ENCODE measurements at regions not wholly inside any gene's neighbourhood (a gene's known extent, or its start where the extent isn't known, plus 50 kb on each side); places are given as distances from the start of the nearest gene placed in this dataset.

DNA sequence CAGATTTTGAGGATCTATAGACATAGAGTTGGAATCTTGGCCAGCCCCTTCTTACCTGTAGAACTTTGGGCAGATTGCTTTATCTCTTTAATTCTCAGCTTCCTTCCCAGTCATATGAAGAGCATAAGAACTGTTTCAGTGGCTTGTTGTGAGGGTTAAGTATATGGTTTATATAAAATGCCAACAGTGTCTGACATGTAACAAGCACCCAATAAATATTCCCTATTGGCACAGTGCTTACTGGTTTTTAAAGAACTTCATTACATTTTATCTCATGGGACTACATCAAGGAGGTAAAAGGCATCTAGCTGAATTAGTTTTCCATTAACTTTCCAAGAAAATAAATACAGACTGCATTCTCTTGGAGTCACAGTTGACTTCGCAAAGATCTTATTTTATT, 106.7 kb upstream of the LIMCH1 start:
- TF ChIP-seq, protein P1, sequence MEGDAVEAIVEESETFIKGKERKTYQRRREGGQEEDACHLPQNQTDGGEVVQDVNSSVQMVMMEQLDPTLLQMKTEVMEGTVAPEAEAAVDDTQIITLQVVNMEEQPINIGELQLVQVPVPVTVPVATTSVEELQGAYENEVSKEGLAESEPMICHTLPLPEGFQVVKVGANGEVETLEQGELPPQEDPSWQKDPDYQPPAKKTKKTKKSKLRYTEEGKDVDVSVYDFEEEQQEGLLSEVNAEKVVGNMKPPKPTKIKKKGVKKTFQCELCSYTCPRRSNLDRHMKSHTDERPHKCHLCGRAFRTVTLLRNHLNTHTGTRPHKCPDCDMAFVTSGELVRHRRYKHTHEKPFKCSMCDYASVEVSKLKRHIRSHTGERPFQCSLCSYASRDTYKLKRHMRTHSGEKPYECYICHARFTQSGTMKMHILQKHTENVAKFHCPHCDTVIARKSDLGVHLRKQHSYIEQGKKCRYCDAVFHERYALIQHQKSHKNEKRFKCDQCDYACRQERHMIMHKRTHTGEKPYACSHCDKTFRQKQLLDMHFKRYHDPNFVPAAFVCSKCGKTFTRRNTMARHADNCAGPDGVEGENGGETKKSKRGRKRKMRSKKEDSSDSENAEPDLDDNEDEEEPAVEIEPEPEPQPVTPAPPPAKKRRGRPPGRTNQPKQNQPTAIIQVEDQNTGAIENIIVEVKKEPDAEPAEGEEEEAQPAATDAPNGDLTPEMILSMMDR (conservative IDR thresholded peaks at IDR 0.05; ENCODE audit: low read length), result no peak
- no peak for DNase-seq (ENCODE audit: low read depth)
- H3K4me3 ChIP-seq (ENCODE audit: low read length), result no peak overlapping the region

DNA sequence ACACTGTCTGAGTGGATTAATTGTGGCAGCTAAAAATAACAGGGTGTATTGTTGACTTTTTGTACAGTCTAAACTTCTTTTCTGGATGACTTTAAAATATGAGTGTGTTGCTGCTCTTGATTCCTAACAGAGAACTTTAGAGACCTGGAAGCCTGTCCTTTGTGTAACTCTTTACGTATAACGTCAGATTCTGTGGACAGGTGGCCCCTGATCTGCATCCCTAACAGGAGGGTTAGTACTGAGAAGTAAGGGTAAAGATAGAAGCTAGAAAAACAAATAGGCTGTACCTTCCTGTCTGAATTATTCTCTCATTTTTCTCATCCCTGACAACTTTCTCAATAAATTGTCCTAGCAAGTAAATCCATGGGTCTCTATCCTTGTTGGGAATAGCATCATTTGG, 105.7 kb upstream of the LIMCH1 start:
- H3K4me3 ChIP-seq (ENCODE audit: low read length), result no peak overlapping the region
- no peak for DNase-seq (ENCODE audit: low read depth)
- TF ChIP-seq, protein P1 (conservative IDR thresholded peaks at IDR 0.05; ENCODE audit: low read length), result no peak

DNA sequence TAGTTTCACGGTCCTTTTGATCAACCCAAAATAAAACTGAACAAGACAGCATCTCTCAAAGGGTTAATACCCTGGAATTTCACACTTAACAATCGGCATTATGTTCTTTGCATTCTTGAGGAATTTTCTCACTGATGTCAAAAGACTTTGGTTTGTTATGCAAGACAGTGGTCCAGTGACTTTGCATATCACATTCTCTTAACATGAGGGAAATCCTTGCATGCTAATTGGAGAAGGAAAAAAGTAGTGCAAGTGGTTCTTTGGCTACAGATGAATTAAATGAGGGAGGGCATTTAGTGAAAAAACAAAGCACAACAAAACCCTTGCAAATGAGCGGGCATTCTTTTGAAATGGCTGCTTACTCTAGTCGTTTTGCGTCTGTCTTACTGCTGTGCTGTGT, 105.1 kb upstream of the LIMCH1 start:
- peak; percentile 88 for DNase-seq (ENCODE audit: low read depth)
- TF ChIP-seq, protein P1 (conservative IDR thresholded peaks at IDR 0.05; ENCODE audit: low read length), result no peak
- no peak overlapping the region for H3K4me3 ChIP-seq (ENCODE audit: low read length)

DNA sequence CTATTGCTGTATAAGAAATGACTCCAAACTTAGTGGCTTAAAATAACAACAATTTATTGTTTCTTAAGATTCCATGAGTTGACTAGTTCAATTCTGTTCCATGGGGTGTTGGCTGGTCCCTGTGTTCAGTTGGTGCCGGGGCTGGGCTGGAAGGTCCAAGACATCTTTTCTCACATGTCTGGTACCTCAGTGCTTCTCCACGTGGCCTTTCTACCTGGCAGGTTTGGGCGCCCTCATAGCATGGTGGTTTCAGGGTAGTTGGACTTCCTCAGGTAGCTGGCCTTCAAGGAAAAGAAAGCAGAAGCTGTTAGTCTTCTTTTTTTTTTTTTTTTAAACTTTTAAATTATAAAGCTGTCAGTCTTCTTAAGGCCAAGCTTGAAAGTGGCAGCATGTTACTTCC, 104.6 kb upstream of the LIMCH1 start:
- H3K4me3 ChIP-seq (ENCODE audit: low read length), result no peak overlapping the region
- TF ChIP-seq, protein P1 (conservative IDR thresholded peaks at IDR 0.05; ENCODE audit: low read length), result no peak
- no peak for DNase-seq (ENCODE audit: low read depth)

DNA sequence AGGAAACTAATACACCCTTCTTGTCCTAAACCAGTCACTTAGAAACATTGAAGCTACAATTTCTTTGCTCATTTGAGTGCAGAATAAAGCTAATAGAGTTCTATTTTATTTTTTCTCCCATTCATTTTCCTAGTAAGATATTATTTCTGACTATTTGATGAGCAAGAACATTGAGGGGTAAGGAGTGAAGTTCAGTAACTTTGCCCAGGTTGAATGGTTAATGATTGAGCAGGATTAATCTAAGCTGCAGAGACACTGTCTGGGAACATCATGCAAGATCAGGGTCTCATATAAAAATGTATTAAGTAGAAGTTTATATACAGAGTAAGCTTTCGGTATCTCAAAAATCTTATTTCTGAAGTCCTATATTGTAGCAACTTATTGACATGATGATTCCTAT, 102.4 kb upstream of the LIMCH1 start:
- TF ChIP-seq, protein P1 (conservative IDR thresholded peaks at IDR 0.05; ENCODE audit: low read length), result no peak

DNA sequence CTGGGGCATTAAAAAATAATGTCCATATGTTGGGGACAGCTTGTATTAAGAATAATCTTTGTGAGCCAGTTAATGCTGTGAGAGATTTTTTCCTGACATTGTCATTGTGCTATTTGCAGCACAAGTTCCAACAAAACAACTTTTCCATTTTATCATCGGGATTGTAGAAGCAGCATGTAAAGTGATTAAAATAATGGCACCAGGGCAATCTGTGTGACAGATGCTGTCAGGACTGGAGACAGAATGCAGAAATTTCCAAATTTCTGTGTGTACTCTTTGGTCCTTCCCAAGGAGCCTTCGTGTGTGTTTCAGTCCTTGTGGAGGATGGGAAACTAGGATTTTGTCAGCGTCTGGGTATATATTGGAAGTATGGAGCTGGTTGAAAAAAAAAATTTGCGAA, 101.5 kb upstream of the LIMCH1 start:
- DNase-seq (ENCODE audit: low read depth), result no peak
- no peak overlapping the region for H3K4me3 ChIP-seq (ENCODE audit: low read length)
- TF ChIP-seq, protein P1 (conservative IDR thresholded peaks at IDR 0.05; ENCODE audit: low read length), result no peak

More for the DNA sequence above, 102.4 kb upstream of the LIMCH1 start:
- DNase-seq (ENCODE audit: low read depth), result no peak
- no peak overlapping the region for H3K4me3 ChIP-seq (ENCODE audit: low read length)

DNA sequence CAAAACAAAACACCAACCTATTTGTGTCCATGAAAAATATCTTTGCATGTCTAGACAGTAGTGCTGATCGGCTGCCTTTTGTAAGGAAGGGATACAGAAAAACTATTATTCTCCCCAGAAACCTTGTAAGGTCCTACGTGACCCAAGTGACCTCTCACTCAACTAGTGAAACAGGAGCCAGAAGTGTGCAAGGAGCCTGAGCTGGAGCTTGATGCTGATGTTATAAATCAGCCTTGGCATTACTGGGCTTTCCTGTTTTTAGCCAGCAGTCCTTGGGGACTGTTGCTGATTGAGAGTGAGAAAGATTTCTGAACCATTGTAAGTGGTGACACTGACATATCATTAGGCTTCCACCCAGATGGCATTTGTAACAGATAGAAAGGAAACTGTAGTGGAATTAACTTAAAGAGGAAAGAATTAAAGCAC, 100.8 kb upstream of the LIMCH1 start:
- TF ChIP-seq, protein P1 (conservative IDR thresholded peaks at IDR 0.05; ENCODE audit: low read length), result no peak
- DNase-seq (ENCODE audit: low read depth), result no peak
- H3K4me3 ChIP-seq (ENCODE audit: low read length), result no peak overlapping the region
